Pancreas (tissue), 10 donors: ENCODE measurements at regions not wholly inside any gene's neighbourhood (a gene's known extent, or its start where the extent isn't known, plus 50 kb on each side); places are given as distances from the start of the nearest gene placed in this dataset.
A peak's percentile ranks its signal among the peaks of the same experiment; 100 is the strongest.

ENCODE experiments used
- ATAC-seq, 4 donors: fragments of 200-7000 bp; cut with Tn5 transposase; one replicate each; pipeline versions ENCODE4 v1.8.0 to v1.9.1; 2020; ENCODE audit warnings: mild to moderate bottlenecking in 4 of 4, moderate library complexity in 4 of 4
- DNase-seq, 6 donors: peaks; one replicate each; pipeline ENCODE4 v3.0.0-alpha.2; 2020
- FAIRE-seq: peaks from 2 replicates; lab custom pipeline; 2012; peaks lifted over from hg19 to GRCh38; lab: Jason Lieb, UNC
- H3K27ac ChIP-seq, 4 donors: fragments of 200-600 bp; sonication (generic); 1 replicate in 3 of 4; 2 replicates in 1 of 4; pipeline versions ENCODE4 v1.5.0 to v1.8.0; 2020
- H3K27me3 ChIP-seq, 4 donors: fragments of 200-600 bp; one replicate each; pipeline ENCODE4 v1.8.0; 2021
- H3K36me3 ChIP-seq, 3 donors: fragments of 200-600 bp; sonication (generic) in 1 of 3; one replicate each; pipeline versions ENCODE4 v1.5.0 to v1.8.0; 2020 to 2021
- H3K4me1 ChIP-seq, 3 donors: fragments of 200-600 bp; one replicate each; pipeline ENCODE4 v1.8.0; 2021
- H3K4me3 ChIP-seq, 4 donors: fragments of 200-600 bp; sonication (generic) in 2 of 4; one replicate each; pipeline versions ENCODE4 v1.5.0 to v1.8.0; 2020 to 2021
- H3K9me3 ChIP-seq, 4 donors: fragments of 200-600 bp; one replicate each; pipeline ENCODE4 v1.8.0; 2021
- CTCF ChIP-seq, 4 donors: fragments of 200-600 bp; sonication (generic) in 3 of 4; IDR thresholded peaks; one replicate each; pipeline versions ENCODE4 v1.5.0 to v1.8.0; 2021; ENCODE audit warnings: antibody characterized with exemption in 4 of 4
- WGBS, 2 donors: extraction: QIAGEN DNeasy Blood & Tissue Kit; methylation state at CpG; one replicate each; pipeline ENCODE4 v1.1.7; 2013; 5-methylcytosine and 5-hydroxymethylcytosine counted together
- intact Hi-C, 3 donors: fragments of 100-400 bp; cut with DNase I; formaldehyde crosslinking; loops; one replicate each; pipeline versions ENCODE4 v1.11.1 to v1.14.2; 2022
- donor health status: healthy with polysubstance abuse.
- donor health status: DM: no; HTN: no; CAD: no; lungs with moderate emphysema.
- donor health status: DM: no; HTN: no; CAD: no.
- donor health status: control.
- donor health status: control.
- donor health status: Bipolar disorder and iron deficiency.
- donor health status: DM: yes; HTN: yes; CAD: no.
- donor health status: DM: no; HTN: no; CAD: no.
- donor health status: DM: no; HTN: no; CAD: no.
- donor health status: DM: yes; HTN: yes; CAD: no.

GRCh38 chr6:146890644-146891434 lies 292.1 kb downstream of the ADGB start:
- no peak for DNase-seq
- no peaks in the 10 kb centered on the region for H3K9me3 ChIP-seq
- no peak overlapping the region for H3K4me3 ChIP-seq
- TF ChIP-seq CTCF (IDR thresholded peaks at IDR 0.05) = no peak
- no peak overlapping the region for H3K27ac ChIP-seq
- no peaks in the 10 kb centered on the region for H3K4me1 ChIP-seq
- no peaks in the 10 kb centered on the region for H3K27me3 ChIP-seq
- 81 to 90% methylated on average over 9 of the region's 9 CpGs for WGBS, 2 donors
- H3K36me3 ChIP-seq = no peaks in the 10 kb centered on the region
- ATAC-seq = peak in 1 of 4 donors; percentile 36
- intact Hi-C loops = no loop called here
- FAIRE-seq = no peak

- no peaks in the 10 kb centered on the region for H3K9me3 ChIP-seq
- 92 to 93% methylated on average over 3 of the region's 3 CpGs for WGBS, 2 donors
- H3K27ac ChIP-seq = no peak overlapping the region
- no peaks in the 10 kb centered on the region for H3K4me1 ChIP-seq
- no peaks in the 10 kb centered on the region for H3K27me3 ChIP-seq
- no peak for TF ChIP-seq CTCF (IDR thresholded peaks at IDR 0.05)
- intact Hi-C loops = no loop called here
- no peak for ATAC-seq
- no peak for FAIRE-seq
- no peak for DNase-seq
- no peaks in the 10 kb centered on the region for H3K36me3 ChIP-seq
- H3K4me3 ChIP-seq = no peak overlapping the region
These were observed 293.0 kb downstream of the ADGB start for GRCh38 chr6:146891615-146892265.

- intact Hi-C loops = no loop called here
- FAIRE-seq = no peak
These were observed 293.5 kb downstream of the ADGB start for GRCh38 chr6:146892283-146892612.

GRCh38 chr6:146892613-146893401 lies 294.0 kb downstream of the ADGB start:
- ATAC-seq (peak in 2 of 4 donors; percentile 70 to 89), FAIRE-seq (no peak), DNase-seq (no peak)
- Histone ChIP-seq H3K27me3 (no peaks in the 10 kb centered on the region), H3K4me1 (no peaks in the 10 kb centered on the region), H3K27ac (no peak overlapping the region), H3K9me3 (no peaks in the 10 kb centered on the region), H3K36me3 (no peaks in the 10 kb centered on the region), H3K4me3 (no peak overlapping the region)
- WGBS, 2 donors = 79 to 88% methylated on average over 2 of the region's 2 CpGs
- intact Hi-C loops = no loop called here
- no peak for TF ChIP-seq CTCF (IDR thresholded peaks at IDR 0.05)

More at GRCh38 chr6:146892283-146892612, 293.5 kb downstream of the ADGB start:
- no peak overlapping the region for H3K4me3 ChIP-seq
- no peaks in the 10 kb centered on the region for H3K36me3 ChIP-seq
- no peak for ATAC-seq
- 34 to 60% methylated on average over 1 of the region's 1 CpG for WGBS, 2 donors
- no peak for TF ChIP-seq CTCF (IDR thresholded peaks at IDR 0.05)
- H3K27me3 ChIP-seq = no peaks in the 10 kb centered on the region
- no peak for DNase-seq
- no peaks in the 10 kb centered on the region for H3K9me3 ChIP-seq
- H3K4me1 ChIP-seq = no peaks in the 10 kb centered on the region
- no peak overlapping the region for H3K27ac ChIP-seq
